UCSD-AML1 (cell line): ENCODE measurements at regions not wholly inside any gene's neighbourhood (a gene's known extent, or its start where the extent isn't known, plus 50 kb on each side); places are given as distances from the start of the nearest gene placed in this dataset.

Experiments
- DNase-seq: peaks from one replicate; lab custom pipeline; 2025; ENCODE audit not compliant: unreplicated experiment; lab: John Stamatoyannopoulos, UW

GRCh38 chr1:106613861-106614260, 442.6 kb upstream of the PRMT6 start:
- DNase-seq = peak; percentile 2

GRCh38 chr1:106615473-106615872, 441.0 kb upstream of the PRMT6 start:
- no peak for DNase-seq

- no peak for DNase-seq
These were observed 437.2 kb upstream of the PRMT6 start for GRCh38 chr1:106619080-106619826.

- DNase-seq = no peak
These were observed 436.7 kb upstream of the PRMT6 start for GRCh38 chr1:106619827-106620134.

GRCh38 chr1:106620521-106620954, 435.9 kb upstream of the PRMT6 start:
- peak; percentile 7 for DNase-seq

- DNase-seq = no peak
These were observed 434.6 kb upstream of the PRMT6 start for GRCh38 chr1:106621853-106622252.

- no peak for DNase-seq
These were observed 418.9 kb upstream of the PRMT6 start for GRCh38 chr1:106637566-106637965.

GRCh38 chr1:106646261-106646784, 410.2 kb upstream of the PRMT6 start:
- DNase-seq = no peak

GRCh38 chr1:106646816-106647215, 409.7 kb upstream of the PRMT6 start:
- DNase-seq = no peak

GRCh38 chr1:106651028-106651762, 405.3 kb upstream of the PRMT6 start:
- no peak for DNase-seq

- DNase-seq = no peak
These were observed 396.8 kb upstream of the PRMT6 start for GRCh38 chr1:106659490-106660244.

- DNase-seq = no peak
These were observed 380.9 kb upstream of the PRMT6 start for GRCh38 chr1:106675558-106675957.

GRCh38 chr1:106676021-106676420, 380.5 kb upstream of the PRMT6 start:
- no peak for DNase-seq

- DNase-seq = no peak
These were observed 379.3 kb upstream of the PRMT6 start for GRCh38 chr1:106677181-106677580.

GRCh38 chr1:106677721-106678120, 378.8 kb upstream of the PRMT6 start:
- no peak for DNase-seq

- no peak for DNase-seq
These were observed 378.0 kb upstream of the PRMT6 start for GRCh38 chr1:106678279-106679050.

- no peak for DNase-seq
These were observed 376.3 kb upstream of the PRMT6 start for GRCh38 chr1:106680216-106680615.

GRCh38 chr1:106680776-106681344, 375.6 kb upstream of the PRMT6 start:
- no peak for DNase-seq

- peak; percentile 4 for DNase-seq
These were observed 374.4 kb upstream of the PRMT6 start for GRCh38 chr1:106681939-106682522.

GRCh38 chr1:106688446-106688845, 368.0 kb upstream of the PRMT6 start:
- DNase-seq = no peak
